Large intestine (tissue), 3 donors: ENCODE measurements at regions not wholly inside any gene's neighbourhood (a gene's known extent, or its start where the extent isn't known, plus 50 kb on each side); places are given as distances from the start of the nearest gene placed in this dataset.

Experiments
- DNase-seq, 2 donors: peaks; one replicate each; pipeline versions ENCODE4 v3.0.0 to v3.0.0-alpha.2; 2013
- H3K27ac ChIP-seq: one replicate; pipeline ENCODE4 v1.5.1; 2013; ENCODE audit warnings: low read length
- H3K27me3 ChIP-seq: 2 replicates; pipeline ENCODE4 v1.6.1; 2013; ENCODE audit warnings: low read length; ENCODE audit not compliant: control insufficient read depth, insufficient read depth
- H3K36me3 ChIP-seq: 2 replicates; pipeline ENCODE4 v1.6.1; 2013; ENCODE audit warnings: low read length; ENCODE audit not compliant: control insufficient read depth, insufficient read depth
- H3K4me1 ChIP-seq: one replicate; pipeline ENCODE4 v1.6.1; 2013; ENCODE audit warnings: low read length; ENCODE audit not compliant: control insufficient read depth, insufficient read depth
- H3K4me3 ChIP-seq: one replicate; pipeline ENCODE4 v1.5.1; 2013; ENCODE audit warnings: low read length
- H3K9me3 ChIP-seq: one replicate; pipeline ENCODE4 v1.6.1; 2013; ENCODE audit warnings: mild to moderate bottlenecking, low read depth, low read length, moderate library complexity; ENCODE audit not compliant: control insufficient read depth
- WGBS: methylation state at CpG from one replicate; pipeline ENCODE4 v1.1.5; 2013; ENCODE audit warnings: low lambda C conversion rate; ENCODE audit not compliant: insufficient coverage; 5-methylcytosine and 5-hydroxymethylcytosine counted together

DNA sequence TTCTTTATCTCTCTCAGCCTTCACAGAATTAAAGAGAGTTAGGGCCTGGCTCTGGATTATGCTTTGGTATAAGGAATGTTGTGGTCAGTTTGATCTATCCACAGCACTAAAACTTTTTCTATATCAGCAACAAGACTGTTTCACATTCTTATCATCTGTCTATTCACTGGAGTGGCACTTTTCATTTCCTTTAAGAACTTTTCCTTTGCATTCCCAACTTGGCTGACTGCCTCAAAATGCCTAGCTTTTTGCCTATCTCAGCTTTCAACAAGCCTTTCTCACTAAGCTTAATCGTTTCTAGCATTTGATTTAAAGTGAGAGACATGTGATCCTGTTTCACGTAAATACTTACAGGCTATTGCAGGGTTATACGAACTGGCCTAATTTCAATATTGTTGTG lies 471.8 kb downstream of the GBE1 start:
- Histone ChIP-seq H3K4me3 (no peak overlapping the region), H3K27ac (no peak overlapping the region), H3K4me1 (no peaks in the 10 kb centered on the region), H3K9me3 (no peaks in the 10 kb centered on the region), H3K36me3 (no peaks in the 10 kb centered on the region), H3K27me3 (no peaks in the 10 kb centered on the region)
- WGBS, result no CpG with 5 or more reads among the region's 3 CpGs
- no peak for DNase-seq

GRCh38 chr3:81279481-81280379 lies 481.7 kb downstream of the GBE1 start:
- Histone ChIP-seq H3K9me3 (no peaks in the 10 kb centered on the region), H3K27ac (no peak overlapping the region), H3K27me3 (no peaks in the 10 kb centered on the region), H3K4me1 (no peaks in the 10 kb centered on the region), H3K36me3 (no peaks in the 10 kb centered on the region), H3K4me3 (no peak overlapping the region)
- no peak for DNase-seq
- WGBS, result 100% methylated on average over 1 of the region's 4 CpGs

DNA sequence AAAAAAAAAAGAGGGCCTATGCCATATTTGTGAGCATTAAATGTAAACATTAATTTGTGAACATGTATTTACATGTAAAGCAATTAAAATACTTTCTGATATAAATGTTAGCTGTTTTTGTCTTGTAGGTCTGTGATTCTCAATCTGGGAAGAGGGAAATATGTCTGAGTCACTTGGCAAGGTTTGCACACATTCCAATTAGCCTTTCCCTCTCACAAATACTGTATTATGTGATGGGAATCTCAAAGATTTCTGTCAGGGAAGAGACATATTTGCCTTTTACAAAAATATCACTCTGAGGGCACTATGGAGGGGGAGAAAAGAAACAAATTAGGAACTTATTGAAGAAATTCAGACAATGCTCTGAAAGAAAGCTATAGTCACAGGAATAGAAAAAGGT lies 483.6 kb downstream of the GBE1 start:
- H3K36me3 ChIP-seq, result no peaks in the 10 kb centered on the region
- no peaks in the 10 kb centered on the region for H3K27me3 ChIP-seq
- no peak for DNase-seq
- H3K4me3 ChIP-seq, result no peak overlapping the region
- H3K27ac ChIP-seq, result no peak overlapping the region
- no peaks in the 10 kb centered on the region for H3K9me3 ChIP-seq
- no peaks in the 10 kb centered on the region for H3K4me1 ChIP-seq

- H3K9me3 ChIP-seq, result no peaks in the 10 kb centered on the region
- no peaks in the 10 kb centered on the region for H3K4me1 ChIP-seq
- no peak overlapping the region for H3K27ac ChIP-seq
- no peak overlapping the region for H3K4me3 ChIP-seq
- WGBS, result 100% methylated on average over 1 of the region's 2 CpGs
- H3K27me3 ChIP-seq, result no peaks in the 10 kb centered on the region
- H3K36me3 ChIP-seq, result no peaks in the 10 kb centered on the region
- no peak for DNase-seq
Measured at GRCh38 chr3:81274671-81275070, 486.8 kb downstream of the GBE1 start.

GRCh38 chr3:81270603-81271379 lies 490.7 kb downstream of the GBE1 start:
- no peaks in the 10 kb centered on the region for H3K27me3 ChIP-seq
- no peaks in the 10 kb centered on the region for H3K36me3 ChIP-seq
- peak overlapping the region; percentile 54 for H3K27ac ChIP-seq
- no peaks in the 10 kb centered on the region for H3K4me1 ChIP-seq
- no peak overlapping the region for H3K4me3 ChIP-seq
- H3K9me3 ChIP-seq, result no peaks in the 10 kb centered on the region
- 8% methylated on average over 2 of the region's 3 CpGs for WGBS
- peak in 1 of 2 donors; percentile 0 for DNase-seq

- H3K27me3 ChIP-seq, result no peaks in the 10 kb centered on the region
- no peaks in the 10 kb centered on the region for H3K9me3 ChIP-seq
- no peaks in the 10 kb centered on the region for H3K36me3 ChIP-seq
- 100% methylated on average over 4 of the region's 4 CpGs for WGBS
- H3K4me1 ChIP-seq, result no peaks in the 10 kb centered on the region
- no peak overlapping the region for H3K4me3 ChIP-seq
- no peak for DNase-seq
- H3K27ac ChIP-seq, result no peak overlapping the region
Measured at GRCh38 chr3:81268526-81268925, 492.9 kb downstream of the GBE1 start.

- no peaks in the 10 kb centered on the region for H3K9me3 ChIP-seq
- 100% methylated on average over 1 of the region's 1 CpG for WGBS
Measured at GRCh38 chr3:81261996-81262395, 499.4 kb downstream of the GBE1 start.

DNA sequence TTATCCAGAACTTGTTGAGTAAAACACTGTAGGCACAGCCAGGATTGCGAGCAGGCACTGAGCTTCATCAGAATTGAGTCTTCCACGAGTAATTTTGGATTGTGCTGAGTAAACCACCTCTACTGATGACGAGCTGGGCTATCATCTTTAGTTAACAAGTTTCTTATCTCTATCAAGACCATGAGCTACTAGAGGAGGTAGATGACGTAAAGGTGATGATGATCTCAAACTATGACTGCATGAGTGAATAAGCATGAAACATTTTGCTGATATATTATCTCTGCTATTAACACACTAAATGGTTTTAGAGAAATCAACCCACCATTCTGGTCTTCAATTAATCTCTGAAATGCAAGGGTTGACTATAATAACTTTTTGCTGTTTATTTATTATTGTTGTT lies 506.0 kb downstream of the GBE1 start:
- H3K27me3 ChIP-seq, result no peaks in the 10 kb centered on the region
- WGBS, result no CpG with 5 or more reads among the region's 4 CpGs
- H3K9me3 ChIP-seq, result no peaks in the 10 kb centered on the region
- H3K36me3 ChIP-seq, result no peaks in the 10 kb centered on the region
- H3K4me1 ChIP-seq, result no peaks in the 10 kb centered on the region
- no peak for DNase-seq
- H3K27ac ChIP-seq, result no peak overlapping the region
- H3K4me3 ChIP-seq, result no peak overlapping the region

More at GRCh38 chr3:81261996-81262395, 499.4 kb downstream of the GBE1 start:
- Histone ChIP-seq H3K27me3 (no peaks in the 10 kb centered on the region), H3K4me1 (peaks cover 7% of the 10 kb centered on the region), H3K27ac (no peak overlapping the region), H3K36me3 (no peaks in the 10 kb centered on the region), H3K4me3 (no peak overlapping the region)
- DNase-seq, result no peak

DNA sequence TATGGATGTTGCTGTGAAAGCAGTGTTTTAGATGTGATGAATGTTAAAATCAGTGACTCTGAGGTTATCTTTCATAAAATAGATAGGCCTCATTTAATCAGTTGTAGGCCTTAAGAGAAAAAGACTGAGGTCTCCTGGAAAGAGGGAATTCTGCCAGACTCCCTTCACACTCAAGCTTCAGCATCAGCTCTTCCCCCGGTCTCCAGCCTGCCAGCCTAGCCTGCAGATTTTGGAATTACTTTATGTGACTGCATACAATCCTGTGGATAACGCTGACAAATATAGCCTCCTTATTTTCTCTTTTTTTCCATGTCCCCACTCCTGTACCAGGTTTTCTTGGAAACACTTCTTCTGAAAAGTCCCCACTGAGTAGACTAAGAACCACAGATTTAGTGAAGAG lies 510.3 kb downstream of the GBE1 start:
- no CpG with 5 or more reads among the region's 2 CpGs for whole genome bisulfite sequencing
- no peaks in the 10 kb centered on the region for H3K36me3 ChIP-seq
- no peak overlapping the region for H3K4me3 ChIP-seq
- H3K4me1 ChIP-seq, result peaks cover 11% of the 10 kb centered on the region
- no peaks in the 10 kb centered on the region for H3K27me3 ChIP-seq
- no peak overlapping the region for H3K27ac ChIP-seq
- no peak for DNase-seq
- H3K9me3 ChIP-seq, result no peaks in the 10 kb centered on the region

DNA sequence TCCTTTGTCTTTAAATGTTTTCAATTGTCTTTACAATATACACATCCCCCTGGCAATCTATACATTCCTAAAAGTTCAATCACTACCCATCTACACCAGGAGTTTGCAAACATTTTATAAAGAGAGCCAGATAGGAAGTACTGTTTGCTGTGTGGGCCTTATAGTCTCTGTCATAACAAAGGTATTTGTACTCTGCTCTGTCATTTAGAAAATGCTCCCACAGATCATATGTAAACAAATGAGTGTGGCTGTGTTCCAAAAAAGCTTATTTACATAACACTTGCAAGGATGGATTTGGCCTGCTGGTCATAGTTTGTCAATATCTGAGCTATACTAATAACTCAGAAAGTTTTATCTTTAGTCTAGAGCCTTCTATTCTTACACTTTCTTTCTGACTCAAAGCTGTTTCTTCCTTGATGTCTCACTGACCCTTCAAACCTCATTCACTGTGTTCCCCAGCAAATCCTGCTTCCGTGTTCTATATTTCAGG lies 511.9 kb downstream of the GBE1 start:
- Histone ChIP-seq H3K27me3 (no peaks in the 10 kb centered on the region), H3K27ac (peak overlapping the region; percentile 45), H3K36me3 (no peaks in the 10 kb centered on the region), H3K4me1 (peaks cover 11% of the 10 kb centered on the region), H3K9me3 (no peaks in the 10 kb centered on the region), H3K4me3 (no peak overlapping the region)
- peak; percentile 40 to 74 for DNase-seq
- WGBS, result 0% methylated on average over 1 of the region's 1 CpG
